ENCODE measurements at regions not wholly inside any gene's neighbourhood (a gene's known extent, or its start where the extent isn't known, plus 50 kb on each side); places are given as distances from the start of the nearest gene placed in this dataset.

DNA sequence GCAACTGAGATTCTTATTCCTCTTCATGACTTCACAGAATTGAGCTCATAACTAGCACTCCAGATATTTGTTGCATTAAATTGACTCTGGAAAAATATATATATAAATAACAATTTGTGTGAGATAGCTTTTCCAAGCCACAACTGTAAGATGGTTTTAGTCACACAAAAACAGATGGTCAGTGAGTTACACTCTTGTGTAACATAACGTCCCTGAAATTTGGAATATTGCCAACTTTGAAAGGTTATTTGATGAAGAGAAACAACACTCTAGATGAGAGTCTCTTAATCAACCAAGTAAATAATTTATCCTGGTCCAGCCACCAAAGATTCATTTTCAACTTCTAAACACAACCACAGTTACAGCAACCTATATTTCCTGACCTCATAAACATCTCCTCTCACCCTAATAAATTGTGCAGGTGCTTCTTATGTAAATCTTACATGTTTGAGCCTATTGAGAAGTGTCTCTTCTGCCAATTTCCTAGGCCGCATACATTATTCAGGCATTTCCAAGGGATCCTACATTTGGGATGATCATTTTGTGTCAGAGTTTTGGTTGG is 84.9 kb upstream of the ACP3 start:
- TF ChIP-seq SMC3 (conservative IDR thresholded peaks at IDR 0.05; ENCODE audit: poor library complexity) (no peak), CTCF (IDR thresholded peaks at IDR 0.05; ENCODE audit: poor library complexity, severe bottlenecking) (no peak), POLR2AphosphoS5 (IDR thresholded peaks at IDR 0.05) (no peak), EZH2 (IDR thresholded peaks at IDR 0.05; ENCODE audit: borderline replicate concordance, insufficient read depth, low read length, poor library complexity, severe bottlenecking) (no peak)

Measured in neural cell (in vitro differentiated cells).